ENCODE measurements at regions not wholly inside any gene's neighbourhood (a gene's known extent, or its start where the extent isn't known, plus 50 kb on each side); places are given as distances from the start of the nearest gene placed in this dataset.

- DNase-seq (ENCODE audit: low read depth in 3 of 3, low spot score in 1 of 3) = no peak
Measured at GRCh38 chr19:31500197-31500830, 151.1 kb upstream of the TSHZ3 start.

DNA sequence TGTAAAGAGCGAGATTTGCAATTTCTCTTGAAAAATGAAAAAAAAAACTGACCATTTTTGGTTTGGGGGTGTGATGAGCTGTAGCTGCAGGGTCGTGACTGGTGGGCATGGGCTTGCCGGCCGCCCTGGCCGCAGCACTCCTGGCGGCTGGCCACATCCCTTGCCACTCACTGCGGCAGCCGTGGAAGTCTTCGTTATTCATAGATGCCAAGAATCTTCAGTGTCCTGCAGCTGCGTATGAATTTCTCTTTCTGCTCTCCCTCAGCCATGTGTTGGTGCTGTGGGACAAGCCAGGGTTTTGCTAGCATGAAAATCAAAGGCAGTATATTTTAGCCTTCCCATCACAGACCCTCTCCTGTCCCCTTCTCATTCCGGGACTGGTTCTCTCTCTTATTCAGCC lies 151.7 kb upstream of the TSHZ3 start:
- DNase-seq (ENCODE audit: low read depth in 3 of 3, low spot score in 1 of 3) = no peak

DNA sequence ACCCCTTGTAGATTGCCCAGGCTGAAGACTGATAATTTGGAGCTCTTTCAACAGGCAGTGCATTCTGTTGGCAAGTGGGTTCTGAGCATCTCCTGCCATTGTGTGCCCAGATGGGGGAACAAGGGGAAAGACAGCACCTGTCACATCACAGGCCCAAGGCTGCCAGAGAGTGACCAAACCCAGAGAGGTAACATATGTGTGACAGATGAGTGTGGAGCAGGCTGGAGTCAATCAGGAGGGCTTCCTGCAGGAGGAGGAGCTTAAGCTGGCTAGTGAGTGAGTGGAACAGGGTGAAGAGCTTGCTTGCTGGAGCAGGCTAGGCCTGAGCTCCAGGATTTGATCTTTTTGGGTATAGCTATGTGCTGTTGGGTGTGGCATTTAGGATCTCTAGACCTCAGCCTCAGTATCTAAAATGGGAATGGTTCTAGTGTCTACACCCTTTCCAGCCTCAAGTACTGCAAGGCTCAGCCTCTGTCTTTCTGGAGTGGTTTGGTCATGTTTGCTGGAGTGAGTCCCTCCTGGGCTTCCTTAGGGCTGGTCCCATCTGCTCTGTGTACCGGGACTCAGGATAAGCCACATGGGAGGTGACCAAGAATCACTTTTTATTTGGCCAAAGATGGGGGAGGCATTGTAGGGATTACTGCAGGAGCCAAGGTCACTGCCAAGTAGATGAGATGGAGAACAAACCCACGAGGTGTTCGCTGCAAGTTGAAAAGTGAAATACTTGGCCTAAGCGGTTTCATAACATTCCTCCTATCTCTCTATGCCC lies 152.4 kb upstream of the TSHZ3 start:
- no peak for DNase-seq (ENCODE audit: low read depth in 3 of 3, low spot score in 1 of 3)

DNA sequence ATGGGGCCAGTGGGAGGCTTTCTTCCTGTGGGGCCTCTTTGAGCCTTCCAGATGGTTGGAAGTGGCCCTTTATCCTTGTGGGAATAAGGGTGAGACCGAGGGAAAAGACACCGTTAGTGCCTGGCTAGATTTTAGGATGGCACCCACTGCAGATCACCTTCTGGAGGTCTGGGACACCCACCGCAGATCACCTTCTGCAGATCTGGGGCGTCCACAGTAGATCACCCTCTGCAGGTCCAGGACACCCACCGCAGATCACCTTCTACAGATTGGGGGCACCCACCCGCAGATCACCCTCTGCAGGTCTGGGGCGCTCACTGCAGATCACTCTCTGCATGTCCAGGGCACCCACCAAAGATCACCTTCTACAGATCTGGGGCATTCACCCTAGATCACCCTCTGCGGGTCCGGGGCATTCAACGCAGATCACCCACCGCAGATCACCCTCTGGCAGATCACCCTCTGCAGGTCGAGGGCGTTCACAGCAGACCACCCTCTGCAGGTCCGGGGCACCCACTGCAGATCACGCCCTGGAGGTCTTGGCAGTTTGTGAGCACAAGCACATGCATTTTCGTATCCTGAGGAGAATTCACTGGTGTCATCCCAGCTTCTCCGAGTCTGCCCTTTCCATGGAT lies 153.4 kb upstream of the TSHZ3 start:
- no peak for DNase-seq (ENCODE audit: low read depth in 3 of 3, low spot score in 1 of 3)

DNA sequence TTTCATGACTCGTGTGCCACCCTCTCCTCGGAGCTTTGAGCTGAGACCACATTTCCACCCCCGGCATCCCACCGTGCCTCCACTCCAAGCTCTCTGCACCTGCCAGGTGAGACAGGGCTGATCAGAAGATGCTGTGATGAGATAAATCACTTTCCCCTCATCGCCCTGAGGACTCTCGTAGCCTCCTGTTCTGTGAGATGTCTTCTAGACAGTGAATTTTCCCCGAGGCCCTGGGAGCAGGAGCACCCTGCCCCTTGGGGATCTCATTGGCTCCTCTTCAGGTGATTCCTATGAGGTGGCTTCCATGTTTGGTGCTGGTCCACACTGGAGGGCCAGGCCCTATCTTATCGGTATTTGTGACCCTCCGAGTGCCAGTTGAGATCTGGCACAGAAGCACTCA lies 154.0 kb upstream of the TSHZ3 start:
- DNase-seq (ENCODE audit: low read depth in 3 of 3, low spot score in 1 of 3) = no peak

DNA sequence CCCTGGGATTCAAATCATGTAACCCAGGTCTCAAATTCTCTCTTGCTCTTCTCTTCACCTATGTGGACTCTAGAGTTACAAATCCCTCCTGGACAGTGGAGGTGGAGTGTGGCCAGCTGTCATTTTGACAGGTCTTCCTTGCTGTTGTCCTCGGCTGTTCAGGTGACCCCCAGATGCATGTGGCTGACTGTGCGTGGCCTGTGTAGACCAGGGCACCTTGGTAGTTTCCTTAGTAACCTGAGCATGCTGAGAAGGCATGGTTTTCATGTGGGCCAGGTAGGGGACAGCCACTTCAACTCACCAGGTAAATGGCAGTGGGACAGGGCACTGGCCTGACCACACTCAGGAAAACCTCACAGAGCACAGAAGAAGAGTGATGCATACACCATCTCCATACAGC lies 155.0 kb upstream of the TSHZ3 start:
- no peak for DNase-seq (ENCODE audit: low read depth in 3 of 3, low spot score in 1 of 3)

- no peak for DNase-seq (ENCODE audit: low read depth in 3 of 3, low spot score in 1 of 3)
Measured at GRCh38 chr19:31505596-31505910, 156.3 kb upstream of the TSHZ3 start.

DNA sequence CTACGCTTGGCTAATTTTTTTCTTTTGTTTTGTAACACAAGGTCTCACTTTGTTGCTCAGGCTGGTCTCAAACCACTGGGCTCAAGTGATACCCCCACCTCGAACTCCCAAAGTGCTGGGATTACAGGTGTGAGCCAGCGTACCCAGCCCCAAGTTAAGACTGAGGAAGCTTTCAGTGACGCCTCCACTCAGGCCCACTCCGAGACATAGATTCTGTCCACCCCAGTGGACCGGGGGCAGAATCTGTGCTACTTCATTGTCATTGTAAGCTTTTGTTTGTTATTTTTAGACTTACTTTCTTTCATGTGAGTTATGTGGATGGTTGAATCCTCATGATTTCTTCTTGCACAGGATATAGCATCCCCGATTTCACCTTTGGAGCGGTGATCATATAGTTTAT lies 156.9 kb upstream of the TSHZ3 start:
- DNase-seq (ENCODE audit: low read depth in 3 of 3, low spot score in 1 of 3) = no peak

- no peak for DNase-seq (ENCODE audit: low read depth in 3 of 3, low spot score in 1 of 3)
Measured at GRCh38 chr19:31510635-31511034, 161.4 kb upstream of the TSHZ3 start.

- DNase-seq (ENCODE audit: low read depth in 3 of 3, low spot score in 1 of 3) = no peak
Measured at GRCh38 chr19:31511098-31511497, 161.9 kb upstream of the TSHZ3 start.

DNA sequence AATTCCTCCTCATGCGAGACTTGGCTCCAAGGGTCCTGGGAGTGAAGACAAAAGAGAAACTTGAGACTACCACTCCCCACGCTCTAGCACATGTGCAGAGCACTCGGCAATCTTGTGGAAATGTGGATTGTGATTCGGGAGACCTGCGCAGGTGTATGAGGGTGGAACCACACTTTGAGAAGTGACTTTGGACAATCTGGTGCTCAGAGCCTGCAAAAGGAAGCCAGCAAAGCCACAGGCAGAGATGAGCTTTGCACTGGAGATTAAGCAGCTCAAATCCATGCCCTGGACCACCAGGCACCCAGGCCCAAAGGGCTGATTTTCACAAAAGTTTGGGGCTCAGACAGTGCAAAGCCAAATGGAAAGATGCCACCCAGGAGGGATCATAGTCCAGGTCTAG lies 162.5 kb upstream of the TSHZ3 start:
- no peak for DNase-seq (ENCODE audit: low read depth in 3 of 3, low spot score in 1 of 3)

DNA sequence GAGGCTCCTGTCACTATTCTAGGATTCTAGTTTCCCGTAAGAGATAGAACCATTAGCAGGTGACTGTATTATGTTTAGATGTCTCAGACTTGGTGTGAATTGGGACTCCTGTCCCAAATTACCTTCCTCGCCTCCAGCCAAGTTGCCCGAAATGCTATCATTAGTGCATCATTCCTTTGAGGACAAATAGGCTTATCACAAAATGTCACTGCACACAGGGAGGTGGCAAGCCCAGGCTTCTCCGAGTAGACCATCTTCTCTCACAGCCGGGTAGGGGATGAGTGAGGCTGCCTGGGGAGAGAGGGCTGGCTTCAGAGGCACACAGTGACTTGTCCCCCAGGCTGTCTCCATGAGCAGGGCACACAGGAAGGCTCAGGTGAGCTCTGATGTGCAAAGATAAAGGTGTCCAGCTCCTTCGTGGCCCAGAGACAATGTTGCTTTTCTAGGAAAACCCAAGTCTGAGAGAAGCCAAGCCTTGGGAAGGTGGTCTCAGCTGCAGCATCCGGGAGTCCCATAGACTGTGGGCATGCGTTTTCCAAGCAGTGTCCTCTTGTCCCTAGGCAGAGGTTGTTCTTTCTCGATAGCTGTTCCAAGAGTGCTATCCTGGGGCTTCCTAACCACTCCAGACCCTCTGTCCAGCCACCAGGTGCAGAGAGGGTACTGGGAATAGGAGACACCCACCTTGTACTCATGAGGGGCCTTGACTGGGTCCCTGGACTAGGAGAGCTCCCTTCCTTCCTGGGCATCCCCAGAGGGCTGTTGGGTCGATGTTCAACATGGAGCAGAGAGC lies 163.1 kb upstream of the TSHZ3 start:
- DNase-seq (ENCODE audit: low read depth in 3 of 3, low spot score in 1 of 3) = no peak

DNA sequence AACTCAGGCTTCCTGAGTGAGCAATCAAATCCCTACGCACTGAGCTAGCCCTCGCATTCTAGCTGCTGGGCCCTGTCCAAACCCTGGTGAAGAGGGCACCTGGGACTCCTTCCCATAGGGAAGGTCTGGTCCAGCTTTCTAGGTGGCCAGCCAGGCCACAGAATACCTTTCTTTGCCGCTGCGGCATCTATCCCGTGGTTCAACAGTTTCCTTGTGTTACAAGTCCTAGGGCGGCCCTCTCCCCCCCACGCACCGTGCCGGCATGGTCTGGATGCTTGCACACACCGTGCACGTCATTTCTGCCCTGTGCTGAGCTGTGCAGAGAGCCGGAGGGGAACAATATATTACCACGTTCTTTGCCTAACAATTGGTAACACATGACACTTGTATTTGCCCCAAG lies 164.6 kb upstream of the TSHZ3 start:
- no peak for DNase-seq (ENCODE audit: low read depth in 3 of 3, low spot score in 1 of 3)

DNA sequence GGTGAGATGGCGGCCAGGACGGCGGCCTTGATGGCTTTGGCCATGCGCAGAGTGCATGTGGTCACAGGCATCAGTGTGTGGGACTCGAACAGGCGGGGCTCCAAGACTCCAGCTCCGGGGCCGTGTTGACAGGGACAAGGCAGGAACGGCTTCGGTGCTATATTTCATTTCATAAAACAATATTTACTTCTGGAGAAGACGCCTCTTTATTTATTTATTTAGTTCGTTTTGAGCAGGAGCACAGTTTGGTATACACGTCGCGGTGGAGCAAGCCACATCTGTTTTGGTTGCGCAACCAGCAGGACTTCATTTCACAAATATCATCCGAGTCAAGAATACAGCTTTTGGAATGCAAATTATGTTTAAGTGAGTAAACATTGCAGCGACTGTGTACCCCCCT lies 166.7 kb upstream of the TSHZ3 start:
- no peak for DNase-seq (ENCODE audit: low read depth in 3 of 3, low spot score in 1 of 3)

DNA sequence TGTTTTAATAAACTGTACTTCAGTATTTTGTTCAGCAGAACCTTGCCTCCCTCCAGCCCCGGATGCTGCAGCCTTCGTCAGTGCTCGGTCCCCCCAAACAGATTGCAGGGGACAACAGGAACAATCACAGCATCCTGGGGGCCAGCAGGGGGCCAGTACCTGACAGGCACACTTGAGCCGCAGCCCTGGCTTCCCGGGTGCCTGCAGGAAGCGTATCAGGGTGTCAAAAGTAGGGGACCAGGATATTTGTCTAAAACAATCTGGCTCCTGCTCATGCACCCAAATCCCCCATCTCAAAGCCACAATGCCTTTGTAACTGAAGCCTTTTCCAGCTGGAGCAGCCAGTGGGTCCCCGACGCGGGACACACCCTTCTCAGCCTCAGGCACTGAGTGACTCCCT lies 167.5 kb upstream of the TSHZ3 start:
- no peak for DNase-seq (ENCODE audit: low read depth in 3 of 3, low spot score in 1 of 3)

- no peak for DNase-seq (ENCODE audit: low read depth in 3 of 3, low spot score in 1 of 3)
Measured at GRCh38 chr19:31517224-31518180, 168.3 kb upstream of the TSHZ3 start.

DNA sequence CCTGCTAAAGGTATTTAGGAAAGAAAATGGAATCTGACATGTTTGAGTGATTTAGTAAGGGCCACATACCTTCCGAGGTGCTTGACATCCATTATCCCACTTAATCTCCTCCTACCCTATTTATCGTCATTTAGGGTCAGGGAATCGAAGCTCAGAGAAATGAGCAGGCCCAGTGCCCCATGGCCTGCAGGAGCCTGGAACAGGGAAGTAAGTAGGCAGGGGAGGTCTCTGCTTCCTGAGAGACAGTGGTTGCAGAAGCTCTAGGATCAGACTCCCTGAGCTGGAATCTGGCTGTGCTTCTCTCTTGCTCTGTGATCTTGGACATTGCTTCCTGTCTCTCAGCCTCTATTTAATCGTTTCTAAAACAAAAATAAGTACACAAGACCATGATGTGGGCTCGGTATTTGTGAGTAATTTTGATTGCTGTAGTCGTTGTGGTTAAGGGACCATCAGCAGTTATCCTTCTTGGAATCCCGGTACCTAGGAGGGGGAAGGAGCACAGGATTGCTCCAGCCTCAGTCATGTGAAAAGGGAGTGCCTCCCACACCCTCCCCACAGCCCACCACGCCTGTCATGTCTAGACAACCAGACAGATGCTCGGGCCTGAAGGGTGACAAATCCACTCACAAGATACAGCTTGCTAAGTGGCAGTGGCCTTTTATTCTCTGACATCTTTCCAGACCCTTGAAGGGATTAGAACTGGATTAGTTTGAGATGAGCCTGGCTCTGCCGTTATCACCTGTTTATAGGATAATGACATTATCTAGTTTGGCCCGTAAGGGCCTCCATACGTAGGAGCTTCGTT lies 169.2 kb upstream of the TSHZ3 start:
- DNase-seq (ENCODE audit: low read depth in 3 of 3, low spot score in 1 of 3) = no peak

GRCh38 chr19:31519256-31519655 lies 170.0 kb upstream of the TSHZ3 start:
- no peak for DNase-seq (ENCODE audit: low read depth in 3 of 3, low spot score in 1 of 3)

DNA sequence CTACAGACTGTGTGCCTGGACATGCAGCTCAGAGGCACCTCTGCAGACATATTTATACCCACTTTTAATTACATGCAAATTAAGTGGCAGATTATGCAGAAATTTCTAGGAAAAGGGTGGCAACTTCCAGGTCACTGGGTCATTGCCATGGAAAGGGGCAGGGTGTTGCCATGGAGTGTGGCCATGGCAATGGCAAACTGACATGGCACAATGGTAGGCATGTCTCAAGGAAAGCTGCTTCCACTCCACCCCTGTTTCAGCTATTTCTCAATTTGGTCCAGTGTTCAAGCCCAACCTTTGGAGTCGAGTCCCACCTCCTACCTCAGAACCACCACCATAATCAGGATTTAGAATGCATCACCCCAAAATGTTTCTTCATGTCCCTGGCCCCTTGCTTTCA lies 170.7 kb upstream of the TSHZ3 start:
- DNase-seq (ENCODE audit: low read depth in 3 of 3, low spot score in 1 of 3) = no peak

DNA sequence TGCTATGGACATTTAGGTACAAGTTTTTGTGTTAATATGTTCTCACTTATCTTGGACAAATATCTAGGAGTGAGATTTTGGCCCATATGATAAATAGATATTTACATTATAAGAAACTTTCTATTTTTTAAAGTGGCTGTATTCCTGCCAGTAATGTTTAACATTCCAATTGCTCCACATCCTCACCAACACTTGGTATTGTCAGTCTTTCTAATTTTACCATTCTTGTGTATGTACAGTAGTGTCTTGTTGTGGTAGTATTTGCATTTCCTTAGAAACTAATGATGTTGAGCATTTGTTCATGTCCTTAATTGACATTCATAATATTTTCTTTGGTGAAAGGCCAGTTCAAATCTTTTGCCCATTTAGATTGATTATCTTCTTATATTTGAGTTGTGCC lies 171.4 kb upstream of the TSHZ3 start:
- DNase-seq (ENCODE audit: low read depth in 3 of 3, low spot score in 1 of 3) = no peak
